DMS114 treated with DMSO at 0.1 percent for 48 hours (cell line): ENCODE measurements at regions not wholly inside any gene's neighbourhood (a gene's known extent, or its start where the extent isn't known, plus 50 kb on each side); places are given as distances from the start of the nearest gene placed in this dataset.

ENCODE experiments used
- DNase-seq: peaks from one replicate; lab custom pipeline; 2025; ENCODE audit not compliant: unreplicated experiment; lab: John Stamatoyannopoulos, UW

GRCh38 chr12:115473257-115473956 is 789.4 kb upstream of the TBX3 start:
- no peak for DNase-seq

- no peak for DNase-seq
Measured at GRCh38 chr12:115472852-115473251, 788.9 kb upstream of the TBX3 start.

GRCh38 chr12:115470977-115471376 is 787.0 kb upstream of the TBX3 start:
- DNase-seq, result no peak

- DNase-seq, result no peak
Measured at GRCh38 chr12:115470526-115470925, 786.6 kb upstream of the TBX3 start.

- no peak for DNase-seq
Measured at GRCh38 chr12:115468087-115468510, 784.1 kb upstream of the TBX3 start.

- no peak for DNase-seq
Measured at GRCh38 chr12:115467531-115467930, 783.6 kb upstream of the TBX3 start.

GRCh38 chr12:115466076-115466475 is 782.1 kb upstream of the TBX3 start:
- no peak for DNase-seq

GRCh38 chr12:115464661-115465060 is 780.7 kb upstream of the TBX3 start:
- DNase-seq, result no peak

GRCh38 chr12:115464111-115464581 is 780.2 kb upstream of the TBX3 start:
- no peak for DNase-seq

GRCh38 chr12:115461401-115461800 is 777.4 kb upstream of the TBX3 start:
- DNase-seq, result no peak

- no peak for DNase-seq
Measured at GRCh38 chr12:115457798-115458197, 773.8 kb upstream of the TBX3 start.

- DNase-seq, result no peak
Measured at GRCh38 chr12:115456946-115457689, 773.1 kb upstream of the TBX3 start.

GRCh38 chr12:115455268-115455681 is 771.3 kb upstream of the TBX3 start:
- DNase-seq, result no peak

GRCh38 chr12:115452751-115453281 is 768.8 kb upstream of the TBX3 start:
- DNase-seq, result no peak

- no peak for DNase-seq
Measured at GRCh38 chr12:115451780-115452736, 768.1 kb upstream of the TBX3 start.

GRCh38 chr12:115451151-115451779 is 767.3 kb upstream of the TBX3 start:
- no peak for DNase-seq

- no peak for DNase-seq
Measured at GRCh38 chr12:115450710-115451109, 766.7 kb upstream of the TBX3 start.

GRCh38 chr12:115450017-115450416 is 766.0 kb upstream of the TBX3 start:
- no peak for DNase-seq

- no peak for DNase-seq
Measured at GRCh38 chr12:115449526-115449925, 765.6 kb upstream of the TBX3 start.

GRCh38 chr12:115444346-115444745 is 760.4 kb upstream of the TBX3 start:
- DNase-seq, result no peak
